LNCaP clone FGC (cell line): ENCODE measurements at regions not wholly inside any gene's neighbourhood (a gene's known extent, or its start where the extent isn't known, plus 50 kb on each side); places are given as distances from the start of the nearest gene placed in this dataset.
"Not testable (repeated sequence)": the region's sequence is repeated elsewhere in the genome, so short reads cannot be mapped to it uniquely, and the experiment has no call there.

Source experiments
- DNase-seq: peaks from one replicate; pipeline ENCODE4 v3.0.0-alpha.2; 2011; ENCODE audit warnings: low read depth
- H3K4me3 ChIP-seq: 2 replicates; pipeline ENCODE4 v1.5.1; 2011; ENCODE audit warnings: mild to moderate bottlenecking, low read depth, low read length, control low read depth
- TF ChIP-seq, protein P1 (sequence below): IDR thresholded peaks from 2 replicates; pipeline ENCODE4 v1.5.1; 2012; ENCODE audit warnings: mild to moderate bottlenecking; ENCODE audit not compliant: control insufficient read depth, insufficient read depth; ENCODE audit errors: extremely low read depth

DNA sequence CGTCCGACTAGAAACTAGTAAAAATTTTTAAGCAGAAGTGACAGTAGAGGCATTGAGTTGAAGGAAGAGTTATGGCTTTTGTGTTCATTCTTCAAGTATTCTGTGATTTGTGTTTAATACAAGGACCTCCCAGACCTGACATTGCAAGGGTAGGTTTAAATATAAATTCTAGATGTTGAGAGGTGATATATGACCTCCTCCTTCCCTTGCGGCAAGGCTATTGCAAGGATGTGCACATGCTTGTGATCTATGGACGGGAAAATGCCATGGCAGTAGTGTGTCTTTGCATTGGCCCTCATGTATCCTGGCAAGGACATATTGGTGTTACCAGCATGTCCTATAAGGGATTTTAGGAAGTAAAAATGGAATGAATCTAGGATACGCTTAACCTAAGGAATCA is 143.5 kb downstream of the NEDD1 start:
- no peak for DNase-seq
- H3K4me3 ChIP-seq = no peak overlapping the region
- TF ChIP-seq, protein P1, sequence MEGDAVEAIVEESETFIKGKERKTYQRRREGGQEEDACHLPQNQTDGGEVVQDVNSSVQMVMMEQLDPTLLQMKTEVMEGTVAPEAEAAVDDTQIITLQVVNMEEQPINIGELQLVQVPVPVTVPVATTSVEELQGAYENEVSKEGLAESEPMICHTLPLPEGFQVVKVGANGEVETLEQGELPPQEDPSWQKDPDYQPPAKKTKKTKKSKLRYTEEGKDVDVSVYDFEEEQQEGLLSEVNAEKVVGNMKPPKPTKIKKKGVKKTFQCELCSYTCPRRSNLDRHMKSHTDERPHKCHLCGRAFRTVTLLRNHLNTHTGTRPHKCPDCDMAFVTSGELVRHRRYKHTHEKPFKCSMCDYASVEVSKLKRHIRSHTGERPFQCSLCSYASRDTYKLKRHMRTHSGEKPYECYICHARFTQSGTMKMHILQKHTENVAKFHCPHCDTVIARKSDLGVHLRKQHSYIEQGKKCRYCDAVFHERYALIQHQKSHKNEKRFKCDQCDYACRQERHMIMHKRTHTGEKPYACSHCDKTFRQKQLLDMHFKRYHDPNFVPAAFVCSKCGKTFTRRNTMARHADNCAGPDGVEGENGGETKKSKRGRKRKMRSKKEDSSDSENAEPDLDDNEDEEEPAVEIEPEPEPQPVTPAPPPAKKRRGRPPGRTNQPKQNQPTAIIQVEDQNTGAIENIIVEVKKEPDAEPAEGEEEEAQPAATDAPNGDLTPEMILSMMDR = no peak

DNA sequence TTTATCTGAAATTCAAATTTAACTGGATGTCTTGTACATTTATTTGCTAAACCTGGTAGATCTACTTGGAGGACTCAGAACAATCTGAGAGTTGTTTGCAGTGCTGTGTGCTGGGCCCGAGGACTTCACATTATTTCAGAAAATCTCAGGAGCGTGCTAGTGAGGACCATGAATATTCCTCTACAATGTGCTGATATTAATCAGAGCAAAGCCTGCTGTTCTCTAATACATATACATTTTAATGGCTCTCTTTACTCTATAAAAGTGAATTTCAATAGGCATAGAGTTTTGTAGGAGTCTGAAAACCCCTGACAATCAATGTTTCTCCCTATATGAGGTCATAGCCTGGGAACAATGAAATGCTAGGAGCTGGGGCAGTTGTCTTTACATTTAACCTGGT is 144.3 kb downstream of the NEDD1 start:
- TF ChIP-seq, protein P1 = no peak
- no peak overlapping the region for H3K4me3 ChIP-seq
- no peak for DNase-seq

DNA sequence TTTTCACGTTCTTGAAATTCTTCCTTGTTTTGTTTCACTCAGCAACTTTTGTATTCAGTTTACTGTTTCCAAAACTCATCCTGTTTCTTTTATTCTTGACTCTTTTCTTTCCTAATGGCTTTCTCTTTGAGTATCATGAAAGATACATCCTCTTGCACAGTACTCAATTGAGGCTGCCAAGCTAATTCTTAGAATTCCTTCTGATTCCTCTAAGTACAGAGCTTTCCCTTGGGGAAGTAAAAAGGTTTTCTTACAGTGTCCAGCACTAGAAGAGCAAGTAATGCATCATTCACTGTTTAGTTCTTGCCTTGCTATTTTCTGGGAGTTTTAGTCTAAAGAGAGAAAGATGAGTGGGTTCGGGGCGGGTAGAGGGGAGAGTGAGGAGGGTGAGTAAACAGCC is 154.1 kb downstream of the NEDD1 start:
- DNase-seq = no peak
- H3K4me3 ChIP-seq = no peak overlapping the region
- TF ChIP-seq, protein P1 = no peak

DNA sequence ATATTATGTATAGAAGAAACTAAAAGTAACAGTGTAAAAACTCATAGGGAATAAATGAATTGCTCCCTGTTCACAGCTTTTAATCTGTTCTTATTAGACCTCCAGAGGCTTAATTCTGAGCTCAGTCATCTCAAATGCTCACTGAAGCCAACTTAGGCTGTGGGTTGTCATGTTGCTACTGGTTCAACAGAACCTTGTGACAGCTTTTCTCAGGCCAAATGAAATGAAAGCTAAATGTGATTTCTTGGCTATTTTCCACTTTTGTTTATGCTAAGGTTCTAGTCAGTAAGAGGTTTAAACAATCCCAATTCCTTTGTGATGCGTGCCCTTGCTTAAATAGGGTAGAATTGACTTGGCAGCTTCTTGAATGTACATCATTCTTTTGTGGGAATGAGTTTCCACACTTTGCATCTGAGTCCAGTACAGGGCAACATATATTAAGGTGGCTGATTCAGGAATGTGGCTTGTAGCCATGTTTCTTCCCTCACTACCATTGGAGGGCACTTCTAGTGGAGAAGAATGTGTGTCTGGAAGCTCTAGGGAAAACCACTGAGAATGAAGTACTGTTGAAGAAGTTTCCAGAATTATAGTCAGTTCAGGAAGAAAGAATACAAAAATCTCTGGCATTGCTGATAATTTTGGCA is 156.4 kb downstream of the NEDD1 start:
- H3K4me3 ChIP-seq = no peak overlapping the region
- TF ChIP-seq, protein P1 = no peak
- no peak for DNase-seq

DNA sequence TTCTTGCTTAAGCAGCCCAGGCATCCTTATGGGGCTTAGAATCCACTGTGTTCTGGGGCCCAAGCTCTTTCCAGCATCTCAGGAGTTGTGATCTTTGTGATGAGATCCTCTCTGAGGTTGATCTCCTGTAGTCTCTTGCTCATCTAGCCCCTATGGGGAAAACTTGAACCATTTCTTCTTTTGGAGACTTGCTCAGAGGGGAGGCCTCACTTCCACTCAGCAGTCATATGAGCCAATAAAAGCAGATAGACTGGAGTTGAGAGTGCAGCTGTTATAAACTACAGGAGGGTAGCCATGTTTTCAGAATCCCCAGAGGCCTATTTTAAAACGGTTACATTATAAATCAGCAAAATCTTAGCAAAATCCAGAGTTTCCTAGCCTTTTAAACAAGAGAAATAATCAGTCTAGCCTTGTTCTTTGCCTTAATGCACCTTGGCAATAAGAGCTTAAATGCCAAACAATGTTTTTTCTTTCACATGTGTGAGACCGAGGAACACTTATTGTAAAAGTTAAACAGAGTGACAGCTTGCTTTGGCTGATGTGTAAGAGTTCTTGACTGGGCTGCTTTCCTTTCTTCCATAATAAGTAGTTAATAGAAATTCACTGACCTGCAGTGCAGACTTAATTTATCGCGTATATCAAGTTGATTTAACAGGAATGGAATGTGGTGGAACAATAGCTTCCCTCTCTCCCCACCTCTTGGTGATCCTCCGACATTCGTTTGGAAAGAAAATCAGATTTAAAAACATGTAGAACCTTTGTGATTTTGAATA is 168.3 kb downstream of the NEDD1 start:
- DNase-seq = no peak
- TF ChIP-seq, protein P1 = no peak
- H3K4me3 ChIP-seq = no peak overlapping the region

DNA sequence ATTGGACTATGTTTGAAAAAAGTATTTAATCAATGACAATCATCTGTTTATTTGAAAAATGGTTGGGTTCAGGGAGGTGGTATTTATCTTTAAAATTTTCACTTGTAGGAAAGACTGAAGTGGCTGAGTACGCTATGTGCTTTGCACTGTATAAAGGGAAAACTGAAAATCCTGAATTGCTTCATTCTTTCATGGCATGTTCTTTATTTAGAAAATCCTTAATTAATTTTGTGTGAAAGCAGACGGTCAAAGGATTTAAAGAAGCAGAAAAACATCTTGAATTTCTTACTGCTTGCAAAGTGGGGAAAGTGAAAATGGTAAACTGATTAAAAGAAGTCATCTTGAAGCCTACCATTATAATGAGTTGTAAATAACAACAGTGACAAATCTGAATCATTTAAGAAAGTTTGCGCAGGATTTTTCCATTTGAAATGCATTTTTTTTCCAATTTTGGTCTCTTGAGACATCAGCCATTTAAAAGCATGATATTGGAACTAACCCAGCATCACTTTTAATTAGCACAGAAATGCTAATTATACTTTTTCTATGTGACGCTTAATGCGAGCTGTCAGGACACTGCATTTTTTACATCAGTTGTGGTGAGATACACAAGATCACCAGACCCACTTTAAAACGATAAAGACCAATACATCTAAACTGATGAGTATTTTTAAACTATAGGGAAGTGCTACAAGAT is 169.0 kb downstream of the NEDD1 start:
- no peak overlapping the region for H3K4me3 ChIP-seq
- TF ChIP-seq, protein P1 = no peak

DNA sequence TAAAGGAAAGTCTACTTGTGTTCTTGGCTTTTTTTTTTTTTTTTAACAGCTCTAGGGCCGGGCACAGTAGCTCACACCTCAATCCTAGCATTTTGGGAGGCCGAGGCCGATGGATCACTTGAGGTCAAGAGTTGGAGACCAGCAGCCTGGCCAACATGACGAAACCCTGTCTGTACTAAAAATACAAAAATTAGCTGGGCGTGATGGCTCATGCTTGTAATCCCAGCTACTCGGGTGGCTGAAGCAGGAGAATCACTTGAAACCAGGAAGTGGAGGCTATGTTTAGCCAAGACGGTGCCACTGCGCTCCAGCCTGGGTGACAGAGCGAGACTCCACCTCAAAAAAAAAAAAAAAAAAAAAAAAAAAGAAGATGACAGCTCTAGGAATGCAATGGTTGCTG is 169.9 kb downstream of the NEDD1 start:
- not testable (repeated sequence) for DNase-seq, H3K4me3 ChIP-seq

More for the DNA sequence above, 169.0 kb downstream of the NEDD1 start:
- DNase-seq = no peak
